ENCODE measurements at regions not wholly inside any gene's neighbourhood (a gene's known extent, or its start where the extent isn't known, plus 50 kb on each side); places are given as distances from the start of the nearest gene placed in this dataset.
"Not testable (repeated sequence)": the region's sequence is repeated elsewhere in the genome, so short reads cannot be mapped to it uniquely, and the experiment has no call there.

- in situ Hi-C loops (cut with MboI; ENCODE audit: low pct_unique_long_range_greater_than_20kb, low sequenced_read_pairs): no loop called here
- no peak for DNase-seq
These were observed 276.3 kb upstream of the ERBB4 start for GRCh38 chr2:212814941-212815340.

GRCh38 chr2:212811921-212812320 lies 273.3 kb upstream of the ERBB4 start:
- in situ Hi-C loops (cut with MboI; ENCODE audit: low pct_unique_long_range_greater_than_20kb, low sequenced_read_pairs): no loop called here
- no peak for DNase-seq

- DNase-seq: peak; percentile 21
- in situ Hi-C loops (cut with MboI; ENCODE audit: low pct_unique_long_range_greater_than_20kb, low sequenced_read_pairs): no loop called here
These were observed 272.6 kb upstream of the ERBB4 start for GRCh38 chr2:212811036-212811805.

GRCh38 chr2:212797484-212798205 lies 259.0 kb upstream of the ERBB4 start:
- no peak for DNase-seq
- in situ Hi-C loops (cut with MboI; ENCODE audit: low pct_unique_long_range_greater_than_20kb, low sequenced_read_pairs): no loop called here

GRCh38 chr2:212794471-212794870 lies 255.9 kb upstream of the ERBB4 start:
- in situ Hi-C loops (cut with MboI; ENCODE audit: low pct_unique_long_range_greater_than_20kb, low sequenced_read_pairs): no loop called here

GRCh38 chr2:212791569-212791968 lies 253.0 kb upstream of the ERBB4 start:
- peak; percentile 68 for DNase-seq
- in situ Hi-C loops (cut with MboI; ENCODE audit: low pct_unique_long_range_greater_than_20kb, low sequenced_read_pairs): no loop called here

More at GRCh38 chr2:212794471-212794870, 255.9 kb upstream of the ERBB4 start:
- no peak for DNase-seq

- in situ Hi-C loops (cut with MboI; ENCODE audit: low pct_unique_long_range_greater_than_20kb, low sequenced_read_pairs): not testable (repeated sequence)
- DNase-seq: peak; percentile 33
These were observed 247.5 kb upstream of the ERBB4 start for GRCh38 chr2:212786088-212786487.

GRCh38 chr2:212777020-212777491 lies 238.5 kb upstream of the ERBB4 start:
- peak; percentile 62 for DNase-seq

GRCh38 chr2:212773808-212774339 lies 235.3 kb upstream of the ERBB4 start:
- in situ Hi-C loops (cut with MboI; ENCODE audit: low pct_unique_long_range_greater_than_20kb, low sequenced_read_pairs): no loop called here
- no peak for DNase-seq

More at GRCh38 chr2:212777020-212777491, 238.5 kb upstream of the ERBB4 start:
- in situ Hi-C loops (cut with MboI; ENCODE audit: low pct_unique_long_range_greater_than_20kb, low sequenced_read_pairs): no loop called here

GRCh38 chr2:212770240-212770639 lies 231.6 kb upstream of the ERBB4 start:
- no peak for DNase-seq
- in situ Hi-C loops (cut with MboI; ENCODE audit: low pct_unique_long_range_greater_than_20kb, low sequenced_read_pairs): no loop called here

GRCh38 chr2:212766921-212767320 lies 228.3 kb upstream of the ERBB4 start:
- DNase-seq: no peak
- in situ Hi-C loops (cut with MboI; ENCODE audit: low pct_unique_long_range_greater_than_20kb, low sequenced_read_pairs): no loop called here

GRCh38 chr2:212752730-212753351 lies 214.2 kb upstream of the ERBB4 start:
- DNase-seq: no peak
- in situ Hi-C loops (cut with MboI; ENCODE audit: low pct_unique_long_range_greater_than_20kb, low sequenced_read_pairs): no loop called here

- DNase-seq: no peak
- in situ Hi-C loops (cut with MboI; ENCODE audit: low pct_unique_long_range_greater_than_20kb, low sequenced_read_pairs): no loop called here
These were observed 206.8 kb upstream of the ERBB4 start for GRCh38 chr2:212745359-212745758.

GRCh38 chr2:212737392-212738172 lies 199.0 kb upstream of the ERBB4 start:
- in situ Hi-C loops (cut with MboI; ENCODE audit: low pct_unique_long_range_greater_than_20kb, low sequenced_read_pairs): no loop called here
- no peak for DNase-seq

GRCh38 chr2:212736385-212736726 lies 197.8 kb upstream of the ERBB4 start:
- in situ Hi-C loops (cut with MboI; ENCODE audit: low pct_unique_long_range_greater_than_20kb, low sequenced_read_pairs): no loop called here
- DNase-seq: no peak

GRCh38 chr2:212733273-212733672 lies 194.7 kb upstream of the ERBB4 start:
- in situ Hi-C loops (cut with MboI; ENCODE audit: low pct_unique_long_range_greater_than_20kb, low sequenced_read_pairs): no loop called here
- no peak for DNase-seq

GRCh38 chr2:212732860-212733259 lies 194.3 kb upstream of the ERBB4 start:
- in situ Hi-C loops (cut with MboI; ENCODE audit: low pct_unique_long_range_greater_than_20kb, low sequenced_read_pairs): no loop called here
- DNase-seq: no peak

- in situ Hi-C loops (cut with MboI; ENCODE audit: low pct_unique_long_range_greater_than_20kb, low sequenced_read_pairs): no loop called here
- no peak for DNase-seq
These were observed 192.4 kb upstream of the ERBB4 start for GRCh38 chr2:212730994-212731393.

- in situ Hi-C loops (cut with MboI; ENCODE audit: low pct_unique_long_range_greater_than_20kb, low sequenced_read_pairs): no loop called here
- no peak for DNase-seq
These were observed 190.1 kb upstream of the ERBB4 start for GRCh38 chr2:212728717-212729116.
